Sigmoid colon (tissue), 4 donors: ENCODE measurements at regions not wholly inside any gene's neighbourhood (a gene's known extent, or its start where the extent isn't known, plus 50 kb on each side); places are given as distances from the start of the nearest gene placed in this dataset.

ENCODE experiments used
- CTCF ChIP-seq, 4 experiments: fragments of 450-650 bp in 3 of 4; fragments of 200-600 bp in 1 of 4; IDR thresholded peaks; one replicate each; pipeline ENCODE4 v1.5.1; 2016 to 2019; ENCODE audit warnings: antibody characterized with exemption in 4 of 4, mild to moderate bottlenecking in 3 of 4, moderate library complexity in 2 of 4
- EP300 ChIP-seq, 4 donors: sonication (generic); formaldehyde crosslinking; IDR thresholded peaks; one replicate each; pipeline ENCODE4 v1.6.1; 2017; ENCODE audit warnings: antibody characterized with exemption in 4 of 4
- POLR2AphosphoS5 ChIP-seq, 4 donors: sonication (generic); formaldehyde crosslinking; IDR thresholded peaks; one replicate each; pipeline ENCODE4 v1.6.1; 2017; ENCODE audit warnings: antibody characterized with exemption in 4 of 4

- TF ChIP-seq POLR2AphosphoS5 (IDR thresholded peaks at IDR 0.05): no peak
- no peak for TF ChIP-seq CTCF (IDR thresholded peaks at IDR 0.05)
- TF ChIP-seq EP300 (IDR thresholded peaks at IDR 0.05): no peak
Observed at GRCh38 chr13:50518781-50519201, 324.7 kb downstream of the DLEU7 start.
